ENCODE measurements at regions not wholly inside any gene's neighbourhood (a gene's known extent, or its start where the extent isn't known, plus 50 kb on each side); places are given as distances from the start of the nearest gene placed in this dataset.

DNA sequence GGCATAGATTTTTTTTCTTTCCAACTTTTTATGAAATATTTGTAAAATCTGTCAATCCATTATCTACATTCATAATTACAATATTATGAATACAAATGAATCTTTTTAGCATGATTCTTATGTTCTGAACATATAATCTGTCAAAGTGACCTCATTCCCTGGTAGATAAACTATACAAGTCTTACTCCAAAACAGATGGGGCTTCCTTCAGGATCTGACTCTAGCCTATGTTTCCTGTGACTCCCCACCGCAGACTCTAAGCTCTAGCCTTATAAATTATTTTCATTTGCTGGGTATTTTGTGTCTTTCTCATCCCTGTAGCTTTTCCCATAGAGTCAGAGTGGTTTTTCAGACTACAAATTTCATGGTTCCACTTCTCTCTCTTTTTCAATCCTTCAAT, 202.1 kb upstream of the KITLG start:
- TF ChIP-seq GATA2 (IDR thresholded peaks at IDR 0.05; ENCODE audit: low read depth, low read length) (no peak), GATA3 (IDR thresholded peaks at IDR 0.05; ENCODE audit: low read depth, low read length) (no peak)
